ENCODE measurements at regions not wholly inside any gene's neighbourhood (a gene's known extent, or its start where the extent isn't known, plus 50 kb on each side); places are given as distances from the start of the nearest gene placed in this dataset.

DNA sequence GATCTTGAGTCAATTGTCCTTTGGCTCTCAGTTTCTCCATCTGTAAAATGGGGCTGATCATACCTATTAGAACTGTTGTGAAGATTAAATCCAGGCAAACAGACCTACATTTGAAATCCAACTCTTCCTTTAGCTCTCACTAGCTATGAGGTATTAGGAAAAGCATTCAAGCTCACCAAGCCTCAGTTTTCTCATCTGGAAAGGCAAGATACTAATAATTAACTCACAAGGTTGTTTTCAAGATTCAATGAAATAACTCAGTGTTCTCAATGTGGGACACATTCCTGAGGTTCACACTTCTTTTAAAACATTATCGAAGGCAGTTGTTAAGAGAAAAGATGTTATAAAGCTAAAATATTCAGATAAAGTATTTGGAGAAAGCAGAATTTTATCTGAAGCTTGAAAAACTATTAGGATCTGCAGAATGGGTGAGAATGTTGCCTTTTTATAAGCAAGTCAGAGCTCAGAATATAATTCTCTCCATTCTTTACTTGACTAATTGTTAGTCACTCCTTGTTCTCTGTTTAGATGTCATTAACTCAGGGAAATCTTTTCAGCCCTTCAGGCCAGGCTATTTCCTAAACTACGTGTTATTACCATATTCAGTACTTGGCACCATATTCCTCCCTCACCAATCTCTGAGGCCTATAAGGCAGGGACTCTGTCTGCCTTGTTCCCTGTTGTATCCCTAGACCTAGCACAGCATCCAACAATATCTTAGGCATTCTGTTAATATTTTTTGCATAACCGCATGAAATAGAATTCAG is 72.0 kb upstream of the VAV3 start:
- TF ChIP-seq, protein P1, sequence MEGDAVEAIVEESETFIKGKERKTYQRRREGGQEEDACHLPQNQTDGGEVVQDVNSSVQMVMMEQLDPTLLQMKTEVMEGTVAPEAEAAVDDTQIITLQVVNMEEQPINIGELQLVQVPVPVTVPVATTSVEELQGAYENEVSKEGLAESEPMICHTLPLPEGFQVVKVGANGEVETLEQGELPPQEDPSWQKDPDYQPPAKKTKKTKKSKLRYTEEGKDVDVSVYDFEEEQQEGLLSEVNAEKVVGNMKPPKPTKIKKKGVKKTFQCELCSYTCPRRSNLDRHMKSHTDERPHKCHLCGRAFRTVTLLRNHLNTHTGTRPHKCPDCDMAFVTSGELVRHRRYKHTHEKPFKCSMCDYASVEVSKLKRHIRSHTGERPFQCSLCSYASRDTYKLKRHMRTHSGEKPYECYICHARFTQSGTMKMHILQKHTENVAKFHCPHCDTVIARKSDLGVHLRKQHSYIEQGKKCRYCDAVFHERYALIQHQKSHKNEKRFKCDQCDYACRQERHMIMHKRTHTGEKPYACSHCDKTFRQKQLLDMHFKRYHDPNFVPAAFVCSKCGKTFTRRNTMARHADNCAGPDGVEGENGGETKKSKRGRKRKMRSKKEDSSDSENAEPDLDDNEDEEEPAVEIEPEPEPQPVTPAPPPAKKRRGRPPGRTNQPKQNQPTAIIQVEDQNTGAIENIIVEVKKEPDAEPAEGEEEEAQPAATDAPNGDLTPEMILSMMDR (IDR thresholded peaks at IDR 0.05; ENCODE audit: low read depth, low read length, poor library complexity, severe bottlenecking): no peak
- no peak for TF ChIP-seq EZH2phosphoT487 (IDR thresholded peaks at IDR 0.05; ENCODE audit: borderline replicate concordance, low read length)

All from DOHH2 (cell line).